Fibroblast of mammary gland (primary cell): ENCODE measurements at regions not wholly inside any gene's neighbourhood (a gene's known extent, or its start where the extent isn't known, plus 50 kb on each side); places are given as distances from the start of the nearest gene placed in this dataset.

Experiments
- DNase-seq: peaks from one replicate; pipeline ENCODE4 v3.0.0-alpha.2; 2010; ENCODE audit warnings: low read depth
- H3K4me3 ChIP-seq: 2 replicates; pipeline ENCODE4 v1.5.1; 2011; ENCODE audit warnings: low read depth, mild to moderate bottlenecking, low read length, moderate library complexity; ENCODE audit not compliant: control insufficient read depth
- TF ChIP-seq, protein P1 (sequence below): conservative IDR thresholded peaks from 2 replicates; pipeline ENCODE4 v1.5.1; 2011; ENCODE audit warnings: low read depth, low read length, inconsistent platforms; ENCODE audit not compliant: control insufficient read depth, insufficient read depth

DNA sequence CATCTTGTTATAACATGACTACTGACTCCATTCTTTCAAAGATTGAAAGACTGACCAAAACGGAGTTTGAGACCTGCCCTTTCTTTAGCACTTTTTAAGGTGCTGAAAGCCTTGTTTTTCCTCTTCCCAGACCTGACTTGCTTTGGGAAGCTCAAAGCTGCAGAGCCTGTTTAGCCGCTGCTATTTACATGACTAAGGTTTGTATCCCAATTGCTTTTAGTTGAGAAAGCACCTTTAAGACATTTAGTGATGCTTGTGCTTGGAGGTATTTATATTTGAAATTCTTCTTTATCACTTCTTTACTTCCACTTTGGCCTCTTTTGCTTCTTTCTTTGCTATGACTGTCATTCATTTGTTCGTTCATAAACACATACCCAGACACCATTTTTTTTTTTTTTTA lies 182.6 kb upstream of the ELL2 start:
- DNase-seq, result no peak
- TF ChIP-seq, protein P1, sequence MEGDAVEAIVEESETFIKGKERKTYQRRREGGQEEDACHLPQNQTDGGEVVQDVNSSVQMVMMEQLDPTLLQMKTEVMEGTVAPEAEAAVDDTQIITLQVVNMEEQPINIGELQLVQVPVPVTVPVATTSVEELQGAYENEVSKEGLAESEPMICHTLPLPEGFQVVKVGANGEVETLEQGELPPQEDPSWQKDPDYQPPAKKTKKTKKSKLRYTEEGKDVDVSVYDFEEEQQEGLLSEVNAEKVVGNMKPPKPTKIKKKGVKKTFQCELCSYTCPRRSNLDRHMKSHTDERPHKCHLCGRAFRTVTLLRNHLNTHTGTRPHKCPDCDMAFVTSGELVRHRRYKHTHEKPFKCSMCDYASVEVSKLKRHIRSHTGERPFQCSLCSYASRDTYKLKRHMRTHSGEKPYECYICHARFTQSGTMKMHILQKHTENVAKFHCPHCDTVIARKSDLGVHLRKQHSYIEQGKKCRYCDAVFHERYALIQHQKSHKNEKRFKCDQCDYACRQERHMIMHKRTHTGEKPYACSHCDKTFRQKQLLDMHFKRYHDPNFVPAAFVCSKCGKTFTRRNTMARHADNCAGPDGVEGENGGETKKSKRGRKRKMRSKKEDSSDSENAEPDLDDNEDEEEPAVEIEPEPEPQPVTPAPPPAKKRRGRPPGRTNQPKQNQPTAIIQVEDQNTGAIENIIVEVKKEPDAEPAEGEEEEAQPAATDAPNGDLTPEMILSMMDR, result no peak
- H3K4me3 ChIP-seq, result no peak overlapping the region

DNA sequence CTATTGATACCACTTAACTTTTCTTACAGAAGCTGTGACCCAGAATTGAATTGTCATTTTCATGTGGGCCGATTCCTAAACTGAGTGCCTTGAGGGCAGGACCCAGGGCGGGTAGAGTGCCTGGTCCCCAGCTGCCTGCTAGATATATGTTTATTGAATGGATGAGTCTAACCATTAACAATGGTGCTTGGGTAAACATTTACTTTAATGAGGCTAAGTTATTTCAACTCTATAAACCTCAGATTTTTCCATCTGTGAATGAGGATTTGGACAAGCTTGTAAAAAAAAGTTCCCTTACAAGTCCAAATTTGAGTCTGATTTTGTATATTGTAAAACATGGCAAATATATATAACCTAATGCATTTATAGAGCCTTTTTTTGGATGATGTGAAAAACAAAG lies 181.8 kb upstream of the ELL2 start:
- no peak overlapping the region for H3K4me3 ChIP-seq
- TF ChIP-seq, protein P1, result no peak
- DNase-seq, result peak; percentile 6

GRCh38 chr5:96142786-96143434 lies 181.3 kb upstream of the ELL2 start:
- H3K4me3 ChIP-seq, result no peak overlapping the region
- TF ChIP-seq, protein P1, result no peak
- DNase-seq, result peak; percentile 90

DNA sequence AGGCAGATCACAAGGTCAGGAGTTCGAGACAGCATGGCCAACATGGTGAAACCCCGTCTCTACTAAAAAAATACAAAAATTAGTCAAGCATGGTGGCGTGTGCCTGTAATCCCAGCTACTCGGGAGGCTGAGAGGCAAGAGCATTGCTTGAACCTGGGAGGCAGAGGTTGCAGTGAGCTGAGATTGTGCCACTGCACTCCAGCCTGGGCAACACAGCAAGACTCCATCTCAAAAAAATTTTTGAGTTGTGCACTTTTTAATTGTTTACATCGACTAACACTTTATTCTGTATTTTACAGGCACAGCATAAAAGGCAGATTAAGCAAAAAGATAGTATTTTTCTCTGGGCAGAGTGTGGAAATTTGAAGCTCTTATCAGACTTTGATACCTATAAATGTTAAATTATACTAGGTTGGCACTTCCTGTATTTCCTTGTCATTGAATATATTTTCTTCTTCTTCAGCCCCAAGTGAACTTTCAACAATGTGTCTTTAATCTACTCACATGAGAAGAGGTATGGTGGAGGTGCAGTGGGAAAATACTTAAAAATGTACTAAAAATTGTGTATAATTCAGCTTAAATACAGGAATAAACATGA lies 180.6 kb upstream of the ELL2 start:
- DNase-seq, result no peak
- no peak overlapping the region for H3K4me3 ChIP-seq
- TF ChIP-seq, protein P1, result no peak

DNA sequence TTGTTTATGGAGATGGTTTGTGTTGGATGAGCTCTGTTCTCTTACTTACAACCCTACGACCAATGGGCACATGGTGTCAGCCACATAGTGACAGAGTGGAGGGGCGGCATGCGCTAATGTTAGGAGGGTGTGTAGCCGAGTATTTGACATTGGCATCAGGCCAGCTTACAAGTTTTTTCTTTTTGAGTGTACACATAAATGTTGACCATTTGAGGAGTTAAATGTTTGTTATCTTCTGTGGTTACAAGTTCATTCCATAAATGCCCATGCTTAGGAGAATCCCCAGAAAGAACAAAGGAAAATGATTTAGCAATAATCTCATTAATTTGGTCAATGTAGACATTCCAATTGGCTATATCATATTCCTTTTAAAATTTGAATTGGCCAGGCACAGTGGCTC lies 180.1 kb upstream of the ELL2 start:
- H3K4me3 ChIP-seq, result no peak overlapping the region
- TF ChIP-seq, protein P1, result no peak
- peak; percentile 39 for DNase-seq

GRCh38 chr5:96140496-96140895 lies 178.8 kb upstream of the ELL2 start:
- DNase-seq, result no peak
- TF ChIP-seq, protein P1, result no peak
- H3K4me3 ChIP-seq, result no peak overlapping the region

DNA sequence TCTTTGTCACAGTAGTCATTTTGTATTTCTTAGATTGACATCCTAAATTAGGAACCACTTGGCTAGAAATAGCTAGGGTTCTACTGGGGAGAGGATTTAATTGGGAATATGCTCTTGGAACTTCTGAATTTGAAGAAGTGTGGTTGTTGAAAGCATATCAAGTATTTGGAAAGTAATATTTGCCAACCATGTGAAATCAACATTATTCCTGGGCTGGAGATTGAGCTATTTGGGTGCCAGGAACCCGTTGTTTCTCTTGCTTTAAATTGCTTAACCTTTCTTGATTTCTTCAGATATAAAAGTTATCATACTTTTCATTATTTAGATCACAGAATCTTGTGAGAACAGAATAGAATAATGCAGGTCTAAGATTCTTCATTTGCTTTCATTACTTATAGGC lies 178.4 kb upstream of the ELL2 start:
- no peak for DNase-seq
- no peak overlapping the region for H3K4me3 ChIP-seq
- TF ChIP-seq, protein P1, result no peak
